HG03066 (cell line): ENCODE measurements at regions not wholly inside any gene's neighbourhood (a gene's known extent, or its start where the extent isn't known, plus 50 kb on each side); places are given as distances from the start of the nearest gene placed in this dataset.

ENCODE experiments used
- ATAC-seq: cut with Tn5 transposase; IDR thresholded peaks from one replicate; pipeline ENCODE4 v1.9.1; 2021; ENCODE audit warnings: low read depth; ENCODE audit not compliant: unreplicated experiment

DNA sequence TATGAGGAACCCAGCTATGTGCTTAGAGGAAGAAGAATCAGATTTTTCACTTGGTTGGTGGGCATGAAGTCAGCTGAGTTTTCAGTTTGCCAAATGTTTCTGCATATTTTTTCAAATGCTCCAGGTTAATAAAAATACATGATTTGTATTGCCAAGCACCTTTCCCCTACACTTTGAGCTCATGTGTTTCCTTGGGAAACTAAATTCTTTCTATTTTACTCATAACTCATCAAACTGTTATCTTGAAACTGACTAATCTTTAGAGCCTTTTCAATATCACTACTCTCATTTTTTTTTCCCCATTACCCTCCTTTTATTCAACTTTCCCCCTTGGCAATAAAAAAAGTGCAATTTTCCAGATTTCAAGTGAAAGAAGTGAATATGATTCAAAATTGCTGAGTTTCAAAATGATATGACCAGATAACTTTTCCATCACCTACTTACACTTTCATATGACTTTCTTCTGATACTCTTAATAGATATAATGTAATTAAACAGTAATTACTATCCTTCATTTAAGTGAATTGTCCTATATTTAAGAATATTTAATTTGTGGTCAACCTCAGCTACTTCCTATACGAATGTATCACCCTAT, 91.9 kb upstream of the SOX6 start:
- no peak for ATAC-seq

GRCh38 chr11:16441461-16441860, 85.1 kb upstream of the SOX6 start:
- no peak for ATAC-seq

- no peak for ATAC-seq
Observed at GRCh38 chr11:16440136-16440535, 83.8 kb upstream of the SOX6 start.

GRCh38 chr11:16434036-16434435, 77.7 kb upstream of the SOX6 start:
- no peak for ATAC-seq

GRCh38 chr11:16430674-16431073, 74.3 kb upstream of the SOX6 start:
- no peak for ATAC-seq

DNA sequence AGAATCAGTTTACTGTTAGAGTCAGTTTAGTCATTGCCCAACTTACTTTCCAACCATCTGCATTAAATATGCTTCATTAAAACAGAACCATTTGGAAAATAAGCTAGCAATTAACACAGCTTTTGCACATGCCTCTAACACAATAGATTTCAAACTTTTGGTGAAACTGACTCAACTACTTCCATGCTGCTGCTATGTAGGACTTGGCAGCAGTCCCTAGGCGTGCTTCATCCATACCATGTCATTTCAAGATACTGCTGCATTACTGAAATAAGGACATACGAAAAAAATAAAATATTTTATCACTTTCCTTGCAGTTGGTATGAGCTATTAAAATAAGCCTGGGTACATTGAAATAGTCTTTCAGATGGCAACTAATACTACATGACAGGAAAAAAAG, 65.5 kb upstream of the SOX6 start:
- ATAC-seq = no peak

DNA sequence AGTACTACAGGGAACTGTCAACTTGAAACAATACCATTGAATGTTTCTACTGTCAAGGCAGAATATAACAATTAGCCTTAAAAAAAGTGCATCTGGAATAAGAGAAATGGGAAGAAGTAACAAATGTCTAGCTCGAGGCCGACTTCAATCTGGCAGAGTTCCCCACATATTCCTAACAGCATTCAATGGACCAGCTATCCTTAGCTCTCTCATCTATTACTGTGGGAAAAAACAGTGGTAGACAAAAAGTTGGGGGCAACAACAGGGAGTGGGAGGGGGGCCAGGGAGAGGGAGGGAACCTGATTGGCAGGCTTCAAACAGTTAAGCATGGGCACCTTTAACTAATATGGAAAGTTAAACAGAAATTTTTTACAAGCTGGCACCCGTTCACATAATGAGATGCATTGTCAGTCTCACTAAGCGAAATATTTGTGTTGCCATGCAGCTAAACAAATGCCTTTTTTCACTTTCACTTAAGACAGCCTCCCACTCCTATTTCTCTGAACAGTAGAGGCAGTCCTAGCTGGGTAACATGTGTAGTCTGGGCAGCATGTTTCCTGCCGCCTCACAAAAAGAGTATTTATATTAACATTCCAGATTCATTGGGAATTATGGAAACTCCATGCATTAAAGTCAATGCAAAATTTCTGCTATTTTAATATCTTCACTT, 62.2 kb upstream of the SOX6 start:
- no peak for ATAC-seq

- ATAC-seq = no peak
Observed at GRCh38 chr11:16412525-16413172, 56.3 kb upstream of the SOX6 start.

- no peak for ATAC-seq
Observed at GRCh38 chr11:16410479-16410878, 54.1 kb upstream of the SOX6 start.

DNA sequence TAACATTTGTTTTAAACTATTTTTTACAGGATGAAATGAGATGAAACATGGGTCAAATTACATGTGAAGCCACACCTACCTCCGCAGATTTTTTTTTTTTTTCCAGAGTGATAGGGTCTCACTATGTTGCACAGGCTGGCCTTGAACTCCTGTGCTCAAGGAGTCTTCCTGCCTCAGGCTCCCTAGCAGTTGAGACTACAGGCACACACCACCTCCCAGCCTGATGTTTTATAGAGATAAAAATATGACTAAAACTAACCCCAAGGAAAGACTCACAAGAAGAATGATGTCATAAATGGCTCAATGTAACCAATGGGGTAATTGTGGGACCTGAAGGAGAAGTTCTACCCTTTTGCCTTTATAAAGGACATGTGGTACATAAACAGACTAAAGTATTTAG, 52.3 kb upstream of the SOX6 start:
- ATAC-seq = no peak

- ATAC-seq = no peak
Observed at GRCh38 chr11:16406226-16406625, 49.9 kb upstream of the SOX6 start.
